Activated T-cell treated with anti-CD3 and anti-CD28 coated beads for 48 hours (primary cell): ENCODE measurements at regions not wholly inside any gene's neighbourhood (a gene's known extent, or its start where the extent isn't known, plus 50 kb on each side); places are given as distances from the start of the nearest gene placed in this dataset.
"Not testable (repeated sequence)": the region's sequence is repeated elsewhere in the genome, so short reads cannot be mapped to it uniquely, and the experiment has no call there.

Experiments
- DNase-seq: peaks from one replicate; pipeline ENCODE4 v3.0.0-alpha.2; 2020; ENCODE audit warnings: low read depth

- DNase-seq, result no peak
These were observed 56.9 kb upstream of the ATP5PO start for GRCh38 chr21:33972539-33972938.

- DNase-seq, result no peak
These were observed 55.9 kb upstream of the ATP5PO start for GRCh38 chr21:33971492-33972013.

- no peak for DNase-seq
These were observed 54.0 kb upstream of the ATP5PO start for GRCh38 chr21:33969581-33969980.

GRCh38 chr21:33968995-33969348, 53.4 kb upstream of the ATP5PO start:
- DNase-seq, result no peak

GRCh38 chr21:33968080-33968994, 52.7 kb upstream of the ATP5PO start:
- DNase-seq, result no peak

- no peak for DNase-seq
These were observed 51.5 kb upstream of the ATP5PO start for GRCh38 chr21:33967086-33967571.

GRCh38 chr21:33966324-33966949, 50.8 kb upstream of the ATP5PO start:
- DNase-seq, result no peak

- not testable (repeated sequence) for DNase-seq
These were observed 50.1 kb upstream of the ATP5PO start for GRCh38 chr21:33965662-33966061.
